Sigmoid colon (tissue), 4 donors: ENCODE measurements at regions not wholly inside any gene's neighbourhood (a gene's known extent, or its start where the extent isn't known, plus 50 kb on each side); places are given as distances from the start of the nearest gene placed in this dataset.

ENCODE experiments used
- POLR2A ChIP-seq, 2 donors: fragments of 450-650 bp; IDR thresholded peaks; one replicate each; pipeline ENCODE4 v1.6.1; 2016; ENCODE audit warnings: antibody characterized with exemption in 2 of 2, mild to moderate bottlenecking in 2 of 2, moderate library complexity in 2 of 2
- POLR2AphosphoS5 ChIP-seq, 4 donors: sonication (generic); formaldehyde crosslinking; IDR thresholded peaks; one replicate each; pipeline ENCODE4 v1.6.1; 2017; ENCODE audit warnings: antibody characterized with exemption in 4 of 4

- no peak for TF ChIP-seq POLR2AphosphoS5 (IDR thresholded peaks at IDR 0.05)
- no peak for TF ChIP-seq POLR2A (IDR thresholded peaks at IDR 0.05)
Measured at GRCh38 chr18:6595666-6596065, 133.8 kb upstream of the ARHGAP28 start.
